Jurkat, Clone E6-1 (cell line): ENCODE measurements at regions not wholly inside any gene's neighbourhood (a gene's known extent, or its start where the extent isn't known, plus 50 kb on each side); places are given as distances from the start of the nearest gene placed in this dataset.
A peak's percentile ranks its signal among the peaks of the same experiment; 100 is the strongest.

ENCODE experiments used
- DNase-seq: peaks from one replicate; pipeline ENCODE4 v3.0.0-alpha.2; 2011; ENCODE audit warnings: low read depth, low spot score
- H3K4me3 ChIP-seq: 2 replicates; pipeline ENCODE4 v1.5.1; 2011; ENCODE audit warnings: mild to moderate bottlenecking, low read length, control low read depth, moderate library complexity

GRCh38 chr11:80155412-80156017, 714.7 kb upstream of the TENM4 start:
- no peak overlapping the region for H3K4me3 ChIP-seq
- DNase-seq = peak; percentile 26

GRCh38 chr11:80146232-80146631, 705.4 kb upstream of the TENM4 start:
- no peak overlapping the region for H3K4me3 ChIP-seq
- no peak for DNase-seq

- no peak overlapping the region for H3K4me3 ChIP-seq
- no peak for DNase-seq
Measured at GRCh38 chr11:80144897-80145594, 704.2 kb upstream of the TENM4 start.

- DNase-seq = no peak
Measured at GRCh38 chr11:80136991-80137390, 696.2 kb upstream of the TENM4 start.

GRCh38 chr11:80129396-80129795, 688.6 kb upstream of the TENM4 start:
- H3K4me3 ChIP-seq = no peak overlapping the region
- no peak for DNase-seq

More at GRCh38 chr11:80136991-80137390, 696.2 kb upstream of the TENM4 start:
- no peak overlapping the region for H3K4me3 ChIP-seq

GRCh38 chr11:80122211-80122610, 681.4 kb upstream of the TENM4 start:
- no peak for DNase-seq
- no peak overlapping the region for H3K4me3 ChIP-seq

- DNase-seq = no peak
Measured at GRCh38 chr11:80118073-80118472, 677.2 kb upstream of the TENM4 start.

GRCh38 chr11:80116796-80117195, 676.0 kb upstream of the TENM4 start:
- no peak overlapping the region for H3K4me3 ChIP-seq
- DNase-seq = no peak

More at GRCh38 chr11:80118073-80118472, 677.2 kb upstream of the TENM4 start:
- H3K4me3 ChIP-seq = no peak overlapping the region

GRCh38 chr11:80109652-80110051, 668.8 kb upstream of the TENM4 start:
- no peak overlapping the region for H3K4me3 ChIP-seq
- no peak for DNase-seq

- DNase-seq = no peak
- no peak overlapping the region for H3K4me3 ChIP-seq
Measured at GRCh38 chr11:80109031-80109430, 668.2 kb upstream of the TENM4 start.

- no peak overlapping the region for H3K4me3 ChIP-seq
Measured at GRCh38 chr11:80107415-80107814, 666.6 kb upstream of the TENM4 start.

GRCh38 chr11:80104191-80104590, 663.4 kb upstream of the TENM4 start:
- no peak for DNase-seq
- no peak overlapping the region for H3K4me3 ChIP-seq

More at GRCh38 chr11:80107415-80107814, 666.6 kb upstream of the TENM4 start:
- DNase-seq = no peak

GRCh38 chr11:80103142-80103859, 662.5 kb upstream of the TENM4 start:
- no peak overlapping the region for H3K4me3 ChIP-seq

GRCh38 chr11:80097146-80097545, 656.3 kb upstream of the TENM4 start:
- no peak for DNase-seq
- no peak overlapping the region for H3K4me3 ChIP-seq

More at GRCh38 chr11:80103142-80103859, 662.5 kb upstream of the TENM4 start:
- no peak for DNase-seq

GRCh38 chr11:80096736-80097135, 655.9 kb upstream of the TENM4 start:
- DNase-seq = no peak
- H3K4me3 ChIP-seq = no peak overlapping the region

GRCh38 chr11:80086496-80087055, 645.7 kb upstream of the TENM4 start:
- H3K4me3 ChIP-seq = no peak overlapping the region
- DNase-seq = no peak

GRCh38 chr11:80085563-80085962, 644.7 kb upstream of the TENM4 start:
- H3K4me3 ChIP-seq = no peak overlapping the region
- no peak for DNase-seq

- H3K4me3 ChIP-seq = no peak overlapping the region
- DNase-seq = no peak
Measured at GRCh38 chr11:80084608-80085007, 643.8 kb upstream of the TENM4 start.

GRCh38 chr11:80083531-80083951, 642.7 kb upstream of the TENM4 start:
- no peak for DNase-seq
- no peak overlapping the region for H3K4me3 ChIP-seq

GRCh38 chr11:80082406-80082805, 641.6 kb upstream of the TENM4 start:
- no peak overlapping the region for H3K4me3 ChIP-seq
- no peak for DNase-seq
